ENCODE measurements at regions not wholly inside any gene's neighbourhood (a gene's known extent, or its start where the extent isn't known, plus 50 kb on each side); places are given as distances from the start of the nearest gene placed in this dataset.

DNA sequence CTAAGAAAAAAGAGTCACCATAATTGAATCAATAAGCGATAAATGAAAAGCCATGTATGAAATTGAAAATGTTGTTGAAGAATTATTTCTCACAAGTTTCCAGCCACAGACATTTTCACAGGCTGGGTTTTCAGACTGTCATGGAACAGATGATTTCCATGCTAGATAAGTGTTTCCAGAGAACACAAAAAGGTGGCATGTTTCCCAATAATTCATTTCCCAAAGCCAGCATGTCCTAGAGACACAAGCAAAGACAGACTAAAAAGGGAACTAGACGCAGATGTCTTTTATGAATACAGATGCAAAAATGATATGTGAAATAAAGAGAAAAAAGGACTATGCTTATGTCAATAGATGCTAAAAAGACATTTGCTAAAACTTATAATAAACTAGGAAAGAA is 255.1 kb downstream of the EIPR1 start:
- Histone ChIP-seq H3K79me1 (ENCODE audit: low read depth in 1 of 2, low read length in 2 of 2) (no peaks in the 10 kb centered on the region), H2BK20ac (ENCODE audit: low read depth, low read length) (no peak overlapping the region), H3K23ac (ENCODE audit: low read depth, low read length) (no peak overlapping the region), H3K36me3 (ENCODE audit: control insufficient read depth, insufficient read depth, low read length) (no peaks in the 10 kb centered on the region), H2AFZ (replicated peaks; ENCODE audit: low read length, poor library complexity) (no peak overlapping the region), H4K5ac (ENCODE audit: low read depth, low read length) (no peak overlapping the region), H2BK120ac (ENCODE audit: low read depth, low read length) (no peak overlapping the region), H3K9me3 (ENCODE audit: control insufficient read depth, insufficient read depth, low read length) (no peaks in the 10 kb centered on the region), H2AK9ac (replicated peaks; ENCODE audit: low read depth, low read length, poor library complexity) (no peak overlapping the region), H3K18ac (ENCODE audit: low read depth, low read length) (no peak overlapping the region), H3K9me1 (ENCODE audit: insufficient read depth, low read length) (no peaks in the 10 kb centered on the region), H3K4me3 (ENCODE audit: insufficient read depth, low read depth, low read length) (no peak overlapping the region), H3K27ac (ENCODE audit: insufficient read depth, low read length) (no peak overlapping the region), H2BK15ac (ENCODE audit: low read depth, low read length) (no peak overlapping the region), H2BK5ac (ENCODE audit: low read depth, low read length, poor library complexity, severe bottlenecking) (no peak overlapping the region), H3K4ac (ENCODE audit: low read depth, low read length) (no peak overlapping the region), H3K4me1 (ENCODE audit: control insufficient read depth, insufficient read depth, low read length) (no peaks in the 10 kb centered on the region), H3K4me2 (ENCODE audit: low read depth, low read length) (no peak overlapping the region), H3K56ac (ENCODE audit: extremely low read depth, insufficient read depth, low read length) (no peak overlapping the region), H3K27me3 (ENCODE audit: control insufficient read depth, insufficient read depth, low read length) (no peaks in the 10 kb centered on the region), H4K91ac (ENCODE audit: insufficient read depth, low read depth, low read length) (no peak overlapping the region), H3K9ac (ENCODE audit: low read depth, low read length) (no peak overlapping the region), H4K8ac (ENCODE audit: low read depth in 2 of 2, low read length in 2 of 2) (no peak overlapping the region), H3K14ac (replicated peaks; ENCODE audit: low read depth, low read length) (no peak overlapping the region), H2AK5ac (ENCODE audit: low read depth, low read length) (no peak overlapping the region), H4K20me1 (ENCODE audit: insufficient read depth, low read length) (no peaks in the 10 kb centered on the region)
- TF ChIP-seq, protein P1, sequence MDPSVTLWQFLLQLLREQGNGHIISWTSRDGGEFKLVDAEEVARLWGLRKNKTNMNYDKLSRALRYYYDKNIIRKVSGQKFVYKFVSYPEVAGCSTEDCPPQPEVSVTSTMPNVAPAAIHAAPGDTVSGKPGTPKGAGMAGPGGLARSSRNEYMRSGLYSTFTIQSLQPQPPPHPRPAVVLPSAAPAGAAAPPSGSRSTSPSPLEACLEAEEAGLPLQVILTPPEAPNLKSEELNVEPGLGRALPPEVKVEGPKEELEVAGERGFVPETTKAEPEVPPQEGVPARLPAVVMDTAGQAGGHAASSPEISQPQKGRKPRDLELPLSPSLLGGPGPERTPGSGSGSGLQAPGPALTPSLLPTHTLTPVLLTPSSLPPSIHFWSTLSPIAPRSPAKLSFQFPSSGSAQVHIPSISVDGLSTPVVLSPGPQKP (IDR thresholded peaks at IDR 0.05; ENCODE audit: borderline replicate concordance, low read depth, low read length) = no peak
- TF ChIP-seq FOS (IDR thresholded peaks at IDR 0.05; ENCODE audit: low read depth, low read length) = no peak
- no peak for TF ChIP-seq NFE2L2 (IDR thresholded peaks at IDR 0.05; ENCODE audit: low read depth, low read length)
- TF ChIP-seq RCOR1 (IDR thresholded peaks at IDR 0.05; ENCODE audit: insufficient replicate concordance, low read length) = no peak
- TF ChIP-seq BHLHE40 (IDR thresholded peaks at IDR 0.05; ENCODE audit: low read depth, low read length) = no peak
- TF ChIP-seq RAD21 (IDR thresholded peaks at IDR 0.05; ENCODE audit: low read length) = no peak
- TF ChIP-seq CHD1 (IDR thresholded peaks at IDR 0.05; ENCODE audit: low read depth, low read length) = no peak
- TF ChIP-seq POLR2A (IDR thresholded peaks at IDR 0.05; ENCODE audit: low read depth, low read length) = no peak
- no peak for TF ChIP-seq RFX5 (IDR thresholded peaks at IDR 0.05; ENCODE audit: low read depth, low read length)
- no peak for TF ChIP-seq MAFK (IDR thresholded peaks at IDR 0.05; ENCODE audit: low read depth, low read length)
- no peak for TF ChIP-seq SMC3 (IDR thresholded peaks at IDR 0.05; ENCODE audit: low read depth, low read length)
- TF ChIP-seq MXI1 (IDR thresholded peaks at IDR 0.05; ENCODE audit: borderline replicate concordance, low read depth, low read length) = no peak
- no TSS peak for BruUV-seq (replicated peaks)
- ATAC-seq (ENCODE audit: low read depth) = no peak
- intact Hi-C loops (cut with micrococcal nuclease) (no loop called here), in situ Hi-C loops (cut with MboI; ENCODE audit: low sequenced_read_pairs) (no loop called here), dilution Hi-C loops (cut with HindIII; ENCODE audit: low sequenced_read_pairs, unreplicated experiment) (no loop called here)
- no peak for DNase-seq
- no CpG with 5 or more reads among the region's 2 CpGs for WGBS, 2 experiments (ENCODE audit: extremely low coverage in 2 of 2, insufficient read length in 1 of 2)
- CTCF ChIA-PET = no interaction called here
- POLR2A ChIA-PET (ENCODE audit: unreplicated experiment) = no interaction called here
